NCI-H748 treated with DMSO at 0.1 percent for 48 hours (cell line): ENCODE measurements at regions not wholly inside any gene's neighbourhood (a gene's known extent, or its start where the extent isn't known, plus 50 kb on each side); places are given as distances from the start of the nearest gene placed in this dataset.

ENCODE experiments used
- DNase-seq: peaks from one replicate; lab custom pipeline; 2025; lab: John Stamatoyannopoulos, UW

- no peak for DNase-seq
These were observed 61.6 kb upstream of the LAPTM5 start for GRCh38 chr1:30819244-30819571.

- DNase-seq: no peak
These were observed 61.1 kb upstream of the LAPTM5 start for GRCh38 chr1:30818568-30819243.

- DNase-seq: no peak
These were observed 60.0 kb upstream of the LAPTM5 start for GRCh38 chr1:30817548-30817947.

- no peak for DNase-seq
These were observed 59.5 kb upstream of the LAPTM5 start for GRCh38 chr1:30817077-30817438.

- DNase-seq: peak; percentile 9
These were observed 58.9 kb upstream of the LAPTM5 start for GRCh38 chr1:30816211-30817076.

GRCh38 chr1:30815556-30815955 lies 58.0 kb upstream of the LAPTM5 start:
- no peak for DNase-seq

- no peak for DNase-seq
These were observed 56.7 kb upstream of the LAPTM5 start for GRCh38 chr1:30814292-30814691.

GRCh38 chr1:30812076-30812475 lies 54.5 kb upstream of the LAPTM5 start:
- no peak for DNase-seq

GRCh38 chr1:30811187-30811586 lies 53.6 kb upstream of the LAPTM5 start:
- DNase-seq: no peak

GRCh38 chr1:30810416-30811080 lies 53.0 kb upstream of the LAPTM5 start:
- no peak for DNase-seq

GRCh38 chr1:30809514-30810263 lies 52.1 kb upstream of the LAPTM5 start:
- DNase-seq: no peak

GRCh38 chr1:30808067-30808662 lies 50.6 kb upstream of the LAPTM5 start:
- DNase-seq: no peak

GRCh38 chr1:30807318-30808066 lies 49.9 kb upstream of the LAPTM5 start:
- DNase-seq: peak; percentile 18
